ENCODE measurements at regions not wholly inside any gene's neighbourhood (a gene's known extent, or its start where the extent isn't known, plus 50 kb on each side); places are given as distances from the start of the nearest gene placed in this dataset.

GRCh38 chr6:54053881-54054391 is 57.3 kb upstream of the MLIP start:
- peak overlapping the region; percentile 58 for H3K27ac ChIP-seq
- peak; percentile 94 for DNase-seq (ENCODE audit: low read depth, low spot score)

- no peak overlapping the region for H3K27ac ChIP-seq
- no peak for DNase-seq (ENCODE audit: low read depth, low spot score)
These were observed 55.1 kb upstream of the MLIP start for GRCh38 chr6:54056105-54056504.

GRCh38 chr6:54057058-54057457 is 54.2 kb upstream of the MLIP start:
- DNase-seq (ENCODE audit: low read depth, low spot score): no peak
- no peak overlapping the region for H3K27ac ChIP-seq

GRCh38 chr6:54058236-54058635 is 53.0 kb upstream of the MLIP start:
- DNase-seq (ENCODE audit: low read depth, low spot score): no peak

GRCh38 chr6:54059683-54060082 is 51.6 kb upstream of the MLIP start:
- no peak overlapping the region for H3K27ac ChIP-seq
- no peak for DNase-seq (ENCODE audit: low read depth, low spot score)

More at GRCh38 chr6:54058236-54058635, 53.0 kb upstream of the MLIP start:
- no peak overlapping the region for H3K27ac ChIP-seq

GRCh38 chr6:54060286-54060685 is 51.0 kb upstream of the MLIP start:
- H3K27ac ChIP-seq: no peak overlapping the region
- no peak for DNase-seq (ENCODE audit: low read depth, low spot score)

All from epithelial cell of prostate (primary cell).